ENCODE measurements at regions not wholly inside any gene's neighbourhood (a gene's known extent, or its start where the extent isn't known, plus 50 kb on each side); places are given as distances from the start of the nearest gene placed in this dataset.
"Not testable (repeated sequence)": the region's sequence is repeated elsewhere in the genome, so short reads cannot be mapped to it uniquely, and the experiment has no call there.

- H3K27ac ChIP-seq; H3K36me3 ChIP-seq; H3K9me3 ChIP-seq; H3K27me3 ChIP-seq; H3K4me3 ChIP-seq; H3K4me1 ChIP-seq; intact Hi-C loops (cut with DNase I): not testable (repeated sequence)
- peak; percentile 10 for DNase-seq
- WGBS, 2 donors = 86 to 91% methylated on average over 3 of the region's 3 CpGs
These were observed 198.8 kb downstream of the POTEM start for GRCh38 chr14:19166056-19166455.

GRCh38 chr14:19167454-19168190 lies 200.4 kb downstream of the POTEM start:
- WGBS, 2 donors = 84 to 87% methylated on average over 8 of the region's 8 CpGs
- DNase-seq = peak; percentile 61
- intact Hi-C loops (cut with DNase I) = not testable (repeated sequence)

GRCh38 chr14:19168261-19168660 lies 201.0 kb downstream of the POTEM start:
- H3K27ac ChIP-seq; H3K9me3 ChIP-seq; H3K4me3 ChIP-seq; H3K27me3 ChIP-seq; H3K36me3 ChIP-seq; H3K4me1 ChIP-seq; intact Hi-C loops (cut with DNase I): not testable (repeated sequence)
- WGBS, 2 donors = 89 to 92% methylated on average over 7 of the region's 7 CpGs
- peak; percentile 52 for DNase-seq

More at GRCh38 chr14:19167454-19168190, 200.4 kb downstream of the POTEM start:
- not testable (repeated sequence) for H3K9me3 ChIP-seq, H3K27ac ChIP-seq, H3K4me1 ChIP-seq, H3K27me3 ChIP-seq, H3K4me3 ChIP-seq, H3K36me3 ChIP-seq

GRCh38 chr14:19169561-19170362 lies 202.5 kb downstream of the POTEM start:
- H3K27me3 ChIP-seq = not testable (repeated sequence)
- WGBS, 2 donors = 74 to 82% methylated on average over 7 of the region's 7 CpGs

GRCh38 chr14:19172745-19173144 lies 205.5 kb downstream of the POTEM start:
- intact Hi-C loops (cut with DNase I); DNase-seq; H3K4me1 ChIP-seq; H3K36me3 ChIP-seq; H3K4me3 ChIP-seq; H3K27ac ChIP-seq; H3K9me3 ChIP-seq; H3K27me3 ChIP-seq: not testable (repeated sequence)

More at GRCh38 chr14:19169561-19170362, 202.5 kb downstream of the POTEM start:
- H3K27ac ChIP-seq; H3K9me3 ChIP-seq; H3K4me1 ChIP-seq; DNase-seq; H3K4me3 ChIP-seq; H3K36me3 ChIP-seq; intact Hi-C loops (cut with DNase I): not testable (repeated sequence)

GRCh38 chr14:19173188-19173587 lies 206.0 kb downstream of the POTEM start:
- H3K27me3 ChIP-seq; H3K27ac ChIP-seq; H3K36me3 ChIP-seq; DNase-seq; H3K4me1 ChIP-seq; H3K4me3 ChIP-seq; intact Hi-C loops (cut with DNase I); H3K9me3 ChIP-seq: not testable (repeated sequence)
- WGBS, 2 donors = 87 to 90% methylated on average over 2 of the region's 3 CpGs

- H3K27ac ChIP-seq; DNase-seq; H3K4me1 ChIP-seq; H3K36me3 ChIP-seq; intact Hi-C loops (cut with DNase I); H3K4me3 ChIP-seq; H3K9me3 ChIP-seq; H3K27me3 ChIP-seq: not testable (repeated sequence)
- 46 to 63% methylated on average over 5 of the region's 6 CpGs for WGBS, 2 donors
These were observed 210.2 kb downstream of the POTEM start for GRCh38 chr14:19177435-19177834.

- H3K4me3 ChIP-seq; DNase-seq; H3K27me3 ChIP-seq; H3K36me3 ChIP-seq; H3K27ac ChIP-seq; H3K4me1 ChIP-seq; intact Hi-C loops (cut with DNase I); H3K9me3 ChIP-seq: not testable (repeated sequence)
- WGBS, 2 donors = 72 to 77% methylated on average over 2 of the region's 2 CpGs
These were observed 213.1 kb downstream of the POTEM start for GRCh38 chr14:19180297-19180696.

GRCh38 chr14:19180881-19181280 lies 213.6 kb downstream of the POTEM start:
- not testable (repeated sequence) for DNase-seq, H3K27me3 ChIP-seq, H3K4me3 ChIP-seq

GRCh38 chr14:19195146-19195545 lies 227.9 kb downstream of the POTEM start:
- intact Hi-C loops (cut with DNase I) = not testable (repeated sequence)

More at GRCh38 chr14:19180881-19181280, 213.6 kb downstream of the POTEM start:
- intact Hi-C loops (cut with DNase I); H3K9me3 ChIP-seq; H3K36me3 ChIP-seq; H3K4me1 ChIP-seq; H3K27ac ChIP-seq: not testable (repeated sequence)
- WGBS, 2 donors = 37 to 38% methylated on average over 3 of the region's 3 CpGs

GRCh38 chr14:19197488-19198234 lies 230.4 kb downstream of the POTEM start:
- intact Hi-C loops (cut with DNase I); DNase-seq: not testable (repeated sequence)

More at GRCh38 chr14:19195146-19195545, 227.9 kb downstream of the POTEM start:
- H3K27ac ChIP-seq, H3K9me3 ChIP-seq, H3K4me1 ChIP-seq, H3K4me3 ChIP-seq, H3K36me3 ChIP-seq, DNase-seq, H3K27me3 ChIP-seq: not testable (repeated sequence)
- WGBS, 2 donors = 78 to 84% methylated on average over 3 of the region's 4 CpGs

GRCh38 chr14:19198341-19198740 lies 231.1 kb downstream of the POTEM start:
- H3K27ac ChIP-seq; DNase-seq; intact Hi-C loops (cut with DNase I); H3K9me3 ChIP-seq; H3K27me3 ChIP-seq; H3K4me1 ChIP-seq; H3K36me3 ChIP-seq; H3K4me3 ChIP-seq: not testable (repeated sequence)
- 37 to 40% methylated on average over 3 of the region's 3 CpGs for WGBS, 2 donors

More at GRCh38 chr14:19197488-19198234, 230.4 kb downstream of the POTEM start:
- H3K27ac ChIP-seq, H3K9me3 ChIP-seq, H3K27me3 ChIP-seq, H3K4me3 ChIP-seq, H3K36me3 ChIP-seq, H3K4me1 ChIP-seq: not testable (repeated sequence)
- WGBS, 2 donors = 65 to 67% methylated on average over 3 of the region's 4 CpGs

Measured in sigmoid colon (tissue), 6 donors.